ENCODE measurements at regions not wholly inside any gene's neighbourhood (a gene's known extent, or its start where the extent isn't known, plus 50 kb on each side); places are given as distances from the start of the nearest gene placed in this dataset.
"Not testable (repeated sequence)": the region's sequence is repeated elsewhere in the genome, so short reads cannot be mapped to it uniquely, and the experiment has no call there.

GRCh38 chr2:242071377-242071776 lies 201.8 kb downstream of the RTP5 start:
- not testable (repeated sequence) for DNase-seq (ENCODE audit: low read depth)

- DNase-seq (ENCODE audit: low read depth) = not testable (repeated sequence)
Measured at GRCh38 chr2:242071936-242072335, 202.4 kb downstream of the RTP5 start.

- DNase-seq (ENCODE audit: low read depth) = no peak
Measured at GRCh38 chr2:242075168-242075567, 205.6 kb downstream of the RTP5 start.

GRCh38 chr2:242075696-242076095 lies 206.2 kb downstream of the RTP5 start:
- no peak for DNase-seq (ENCODE audit: low read depth)

GRCh38 chr2:242076184-242076583 lies 206.7 kb downstream of the RTP5 start:
- DNase-seq (ENCODE audit: low read depth) = not testable (repeated sequence)

- DNase-seq (ENCODE audit: low read depth) = not testable (repeated sequence)
Measured at GRCh38 chr2:242078426-242078825, 208.9 kb downstream of the RTP5 start.

- DNase-seq (ENCODE audit: low read depth) = not testable (repeated sequence)
Measured at GRCh38 chr2:242079792-242080191, 210.3 kb downstream of the RTP5 start.

GRCh38 chr2:242080575-242081214 lies 211.2 kb downstream of the RTP5 start:
- not testable (repeated sequence) for DNase-seq (ENCODE audit: low read depth)

- DNase-seq (ENCODE audit: low read depth) = not testable (repeated sequence)
Measured at GRCh38 chr2:242084034-242084433, 214.5 kb downstream of the RTP5 start.

- not testable (repeated sequence) for DNase-seq (ENCODE audit: low read depth)
Measured at GRCh38 chr2:242085024-242085674, 215.6 kb downstream of the RTP5 start.

GRCh38 chr2:242085941-242086621 lies 216.6 kb downstream of the RTP5 start:
- DNase-seq (ENCODE audit: low read depth) = no peak

- DNase-seq (ENCODE audit: low read depth) = not testable (repeated sequence)
Measured at GRCh38 chr2:242088044-242088443, 218.5 kb downstream of the RTP5 start.

- peak; percentile 87 for DNase-seq (ENCODE audit: low read depth)
Measured at GRCh38 chr2:242088471-242089212, 219.1 kb downstream of the RTP5 start.

GRCh38 chr2:242089213-242089549 lies 219.7 kb downstream of the RTP5 start:
- not testable (repeated sequence) for DNase-seq (ENCODE audit: low read depth)

- not testable (repeated sequence) for DNase-seq (ENCODE audit: low read depth)
Measured at GRCh38 chr2:242097278-242097677, 227.7 kb downstream of the RTP5 start.

- DNase-seq (ENCODE audit: low read depth) = no peak
Measured at GRCh38 chr2:242098034-242098433, 228.5 kb downstream of the RTP5 start.

- no peak for DNase-seq (ENCODE audit: low read depth)
Measured at GRCh38 chr2:242098445-242099128, 229.1 kb downstream of the RTP5 start.

- not testable (repeated sequence) for DNase-seq (ENCODE audit: low read depth)
Measured at GRCh38 chr2:242103093-242103492, 233.6 kb downstream of the RTP5 start.

GRCh38 chr2:242104202-242104956 lies 234.8 kb downstream of the RTP5 start:
- not testable (repeated sequence) for DNase-seq (ENCODE audit: low read depth)

- DNase-seq (ENCODE audit: low read depth) = not testable (repeated sequence)
Measured at GRCh38 chr2:242107065-242107464, 237.5 kb downstream of the RTP5 start.

Data from stimulated activated CD8-positive, alpha-beta memory T cell treated with anti-CD3 and anti-CD28 coated beads, Interleukin-15, amount 100 ng/mL, for 24 hours (primary cell).